Neuronal stem cell (in vitro differentiated cells): ENCODE measurements at regions not wholly inside any gene's neighbourhood (a gene's known extent, or its start where the extent isn't known, plus 50 kb on each side); places are given as distances from the start of the nearest gene placed in this dataset.

Experiments
- DNase-seq: peaks from one replicate; pipeline ENCODE4 v3.0.0-alpha.2; 2013; ENCODE audit warnings: low spot score
- H2AFZ ChIP-seq: one replicate; pipeline ENCODE4 v1.6.1; 2013; ENCODE audit warnings: mild to moderate bottlenecking, low read length, inconsistent platforms
- H2AK5ac ChIP-seq: 2 replicates; pipeline ENCODE4 v1.6.1; 2013; ENCODE audit warnings: low read depth, mild to moderate bottlenecking, inconsistent platforms, low read length, moderate library complexity, mixed read lengths
- H2BK120ac ChIP-seq: 2 replicates; pipeline ENCODE4 v1.6.1; 2013; ENCODE audit warnings: low read depth, mild to moderate bottlenecking, inconsistent platforms, low read length, moderate library complexity, mixed read lengths
- H2BK12ac ChIP-seq: one replicate; pipeline ENCODE4 v1.6.1; 2013; ENCODE audit warnings: low read length, inconsistent platforms
- H2BK15ac ChIP-seq: 2 replicates; pipeline ENCODE4 v1.6.1; 2013; ENCODE audit warnings: mild to moderate bottlenecking, low read length, inconsistent platforms, mixed read lengths
- H2BK5ac ChIP-seq: one replicate; pipeline ENCODE4 v1.6.1; 2013; ENCODE audit warnings: inconsistent platforms, mild to moderate bottlenecking, low read length, moderate library complexity
- H3K14ac ChIP-seq: one replicate; pipeline ENCODE4 v1.6.1; 2013; ENCODE audit warnings: low read length, inconsistent platforms
- H3K18ac ChIP-seq: 2 replicates; pipeline ENCODE4 v1.6.1; 2013; ENCODE audit warnings: low read length, inconsistent platforms
- H3K23ac ChIP-seq: 2 replicates; pipeline ENCODE4 v1.6.1; 2013; ENCODE audit warnings: low read depth, mild to moderate bottlenecking, mixed read lengths, low read length, inconsistent platforms; ENCODE audit not compliant: poor library complexity
- H3K27ac ChIP-seq: replicated peaks from 3 replicates; pipeline ENCODE4 v1.5.1; 2013; ENCODE audit warnings: low read length, inconsistent platforms
- H3K27me3 ChIP-seq, 3 experiments: 2 replicates each; pipeline ENCODE4 v1.6.1; 2013; ENCODE audit warnings: low read length in 3 of 3, mild to moderate bottlenecking in 2 of 3, inconsistent platforms in 1 of 3, low read depth in 1 of 3, mixed read lengths in 1 of 3, moderate library complexity in 1 of 3; ENCODE audit not compliant: control insufficient read depth in 3 of 3, insufficient read depth in 3 of 3
- H3K36me3 ChIP-seq, 2 donors: replicated peaks in 1 of 2; 2 replicates each; pipeline ENCODE4 v1.6.1; 2013; ENCODE audit warnings: low read length in 2 of 2; ENCODE audit not compliant: control insufficient read depth in 2 of 2, insufficient read depth in 2 of 2
- H3K4ac ChIP-seq: 2 replicates; pipeline ENCODE4 v1.6.1; 2013; ENCODE audit warnings: inconsistent platforms, mild to moderate bottlenecking, low read length, moderate library complexity
- H3K4me1 ChIP-seq, 2 donors: 1 replicate in 1 of 2; 2 replicates in 1 of 2; pipeline ENCODE4 v1.6.1; 2013; ENCODE audit warnings: low read length in 2 of 2, low read depth in 1 of 2; ENCODE audit not compliant: control insufficient read depth in 2 of 2, insufficient read depth in 1 of 2
- H3K4me2 ChIP-seq: one replicate; pipeline ENCODE4 v1.6.1; 2013; ENCODE audit warnings: mild to moderate bottlenecking, low read length, inconsistent platforms; ENCODE audit not compliant: insufficient read depth, poor library complexity, severe bottlenecking
- H3K4me3 ChIP-seq, 2 donors: 2 replicates each; pipeline ENCODE4 v1.5.1; 2013; ENCODE audit warnings: low read length in 2 of 2, mild to moderate bottlenecking in 2 of 2, inconsistent platforms in 1 of 2, moderate library complexity in 1 of 2
- H3K79me1 ChIP-seq: one replicate; pipeline ENCODE4 v1.6.1; 2013; ENCODE audit warnings: low read depth, mild to moderate bottlenecking, inconsistent platforms, low read length, moderate library complexity
- H3K9ac ChIP-seq: one replicate; pipeline ENCODE4 v1.6.1; 2013; ENCODE audit warnings: mild to moderate bottlenecking, low read depth, low read length, inconsistent platforms; ENCODE audit not compliant: poor library complexity
- H3K9me3 ChIP-seq, 2 donors: replicated peaks in 1 of 2; 2 replicates each; pipeline versions ENCODE3 to v1.6.1; 2013; ENCODE audit warnings: low read length in 2 of 2, mild to moderate bottlenecking in 2 of 2, inconsistent platforms in 1 of 2, low read depth in 1 of 2, mixed read lengths in 1 of 2, moderate library complexity in 1 of 2; ENCODE audit not compliant: control insufficient read depth in 2 of 2, insufficient read depth in 1 of 2
- H4K8ac ChIP-seq: one replicate; pipeline ENCODE4 v1.6.1; 2013; ENCODE audit warnings: low read depth, mild to moderate bottlenecking, inconsistent platforms, low read length, moderate library complexity
- H4K91ac ChIP-seq: one replicate; pipeline ENCODE4 v1.6.1; 2013; ENCODE audit warnings: low read length, low read depth, mild to moderate bottlenecking, inconsistent platforms; ENCODE audit not compliant: poor library complexity
- WGBS, 2 donors: extraction: QIAGEN DNeasy Blood & Tissue Kit; methylation state at CpG; one replicate each; pipeline ENCODE4 v1.1.7; 2013; ENCODE audit warnings: missing lambda C conversion rate in 2 of 2, mixed read lengths in 1 of 2; ENCODE audit not compliant: insufficient read length in 2 of 2, insufficient replicate concordance in 1 of 2; ENCODE audit errors: extremely low coverage in 2 of 2; 5-methylcytosine and 5-hydroxymethylcytosine counted together

DNA sequence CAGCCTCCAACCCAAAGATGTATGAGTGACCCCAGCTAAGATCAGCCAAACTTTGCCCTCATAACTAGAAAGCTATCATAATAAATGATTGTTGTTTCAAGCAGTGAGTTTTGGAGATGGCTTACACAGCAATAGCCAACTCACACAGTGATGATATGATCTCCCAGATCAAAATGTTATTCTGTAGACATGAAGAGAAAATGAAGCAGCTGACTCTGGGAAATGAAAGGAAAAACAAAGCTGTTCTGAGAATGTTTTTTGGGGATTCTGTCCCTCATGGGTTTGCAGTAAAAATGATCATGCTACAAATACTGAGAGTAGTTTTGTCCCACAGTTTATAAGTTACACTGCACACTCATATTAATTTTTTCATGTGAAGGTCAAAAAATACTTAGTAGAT lies 617.8 kb downstream of the MRPL39 start:
- Histone ChIP-seq H3K4me1 (no peaks in the 10 kb centered on the region), H2BK5ac (no peak overlapping the region), H3K9me3 (no peaks in the 10 kb centered on the region), H3K36me3 (no peaks in the 10 kb centered on the region), H3K4me2 (no peak overlapping the region), H3K14ac (no peak overlapping the region), H2BK120ac (no peak overlapping the region), H2AFZ (no peak overlapping the region), H2AK5ac (no peak overlapping the region), H2BK15ac (no peak overlapping the region), H3K4ac (no peak overlapping the region), H3K79me1 (no peaks in the 10 kb centered on the region), H4K8ac (no peak overlapping the region), H3K9ac (no peak overlapping the region), H3K27me3 (no peaks in the 10 kb centered on the region), H4K91ac (no peak overlapping the region), H3K23ac (no peak overlapping the region), H3K18ac (no peak overlapping the region), H3K4me3 (no peak overlapping the region), H3K27ac (no peak overlapping the region), H2BK12ac (no peak overlapping the region)
- no peak for DNase-seq

DNA sequence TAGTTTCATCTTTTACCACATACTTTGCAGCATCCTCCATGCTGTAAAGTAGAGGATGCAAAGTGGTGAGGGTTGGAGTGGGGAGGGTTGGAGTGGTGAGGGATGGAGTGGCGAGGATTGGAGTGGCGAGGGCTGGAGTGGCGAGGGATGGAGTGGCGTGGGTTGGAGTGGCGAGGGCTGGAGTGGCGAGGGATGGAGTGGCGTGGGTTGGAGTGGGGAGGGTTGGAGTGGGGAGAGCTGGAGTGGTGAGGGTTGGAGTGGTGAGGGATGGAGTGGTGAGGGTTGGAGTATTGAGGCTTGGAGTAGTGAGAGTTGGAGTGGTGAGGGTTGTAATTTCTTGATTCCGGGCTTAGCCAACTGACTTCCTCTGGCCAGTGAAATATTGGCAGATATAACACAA lies 618.3 kb downstream of the MRPL39 start:
- DNase-seq: no peak
- Histone ChIP-seq H2BK120ac (no peak overlapping the region), H2BK15ac (no peak overlapping the region), H4K8ac (no peak overlapping the region), H3K79me1 (no peaks in the 10 kb centered on the region), H3K36me3 (no peaks in the 10 kb centered on the region), H2BK12ac (no peak overlapping the region), H3K27ac (no peak overlapping the region), H3K23ac (no peak overlapping the region), H3K27me3 (no peaks in the 10 kb centered on the region), H3K4me2 (no peak overlapping the region), H4K91ac (no peak overlapping the region), H3K14ac (no peak overlapping the region), H3K4me1 (no peaks in the 10 kb centered on the region), H3K4ac (no peak overlapping the region), H2BK5ac (no peak overlapping the region), H2AK5ac (no peak overlapping the region), H3K9ac (no peak overlapping the region), H3K4me3 (no peak overlapping the region), H3K18ac (no peak overlapping the region), H2AFZ (no peak overlapping the region), H3K9me3 (no peaks in the 10 kb centered on the region)
- WGBS, 2 donors: no CpG with 5 or more reads among the region's 8 CpGs

DNA sequence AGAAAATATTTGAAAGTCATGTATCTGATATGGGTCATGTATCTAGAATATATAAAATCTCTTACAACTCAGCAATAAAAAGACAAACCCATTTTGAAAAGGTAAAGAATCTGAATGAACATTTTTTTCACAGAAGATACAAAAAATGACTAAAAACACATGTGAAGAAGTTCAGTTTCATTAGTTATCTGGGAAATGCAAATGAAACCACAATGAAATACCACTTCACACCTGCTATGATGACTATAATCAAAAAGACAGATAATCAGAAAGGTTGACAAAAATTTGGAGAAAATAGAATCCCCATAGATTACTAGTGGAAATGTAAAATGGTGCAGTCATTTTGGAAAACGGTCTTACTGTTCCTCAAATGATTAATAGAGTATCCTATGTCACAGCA lies 631.0 kb downstream of the MRPL39 start:
- Histone ChIP-seq H2BK5ac (no peak overlapping the region), H3K4ac (no peak overlapping the region), H3K4me2 (no peak overlapping the region), H3K4me3 (no peak overlapping the region), H3K4me1 (no peaks in the 10 kb centered on the region), H2BK120ac (no peak overlapping the region), H3K27me3 (no peaks in the 10 kb centered on the region), H3K79me1 (no peaks in the 10 kb centered on the region), H2BK12ac (no peak overlapping the region), H3K9me3 (no peaks in the 10 kb centered on the region), H3K27ac (no peak overlapping the region), H4K91ac (no peak overlapping the region), H4K8ac (no peak overlapping the region), H3K36me3 (no peaks in the 10 kb centered on the region), H3K14ac (no peak overlapping the region), H3K23ac (no peak overlapping the region), H2BK15ac (no peak overlapping the region), H3K18ac (no peak overlapping the region), H2AK5ac (no peak overlapping the region), H3K9ac (no peak overlapping the region), H2AFZ (no peak overlapping the region)
- DNase-seq: no peak
- WGBS, 2 donors: no CpG with 5 or more reads among the region's 1 CpG

DNA sequence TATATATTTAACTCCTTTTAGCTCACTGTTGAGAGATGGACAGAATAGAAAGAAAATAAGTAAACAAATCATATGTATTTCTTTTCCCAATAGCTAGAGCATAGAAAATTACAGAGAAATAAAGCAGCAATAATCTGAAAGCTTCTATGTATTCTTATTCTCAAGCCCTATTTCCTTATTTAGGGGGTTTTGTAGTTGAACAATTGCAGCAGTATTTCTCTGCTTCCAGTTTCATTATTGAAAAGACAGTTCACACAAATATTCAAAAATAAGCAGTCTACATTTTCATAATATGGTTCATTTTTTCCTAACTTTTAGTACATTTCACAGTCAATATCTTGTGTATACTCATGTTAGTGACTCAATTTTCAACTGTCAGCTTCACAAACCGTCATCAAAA lies 638.2 kb downstream of the MRPL39 start:
- H2BK15ac ChIP-seq: no peak overlapping the region
- no peak overlapping the region for H3K14ac ChIP-seq

More for the DNA sequence above, 638.2 kb downstream of the MRPL39 start:
- Histone ChIP-seq H3K79me1 (no peaks in the 10 kb centered on the region), H3K23ac (no peak overlapping the region), H3K9me3 (no peaks in the 10 kb centered on the region), H2BK120ac (no peak overlapping the region), H2BK12ac (no peak overlapping the region), H4K91ac (no peak overlapping the region), H2AK5ac (no peak overlapping the region), H4K8ac (no peak overlapping the region), H3K27ac (no peak overlapping the region), H3K36me3 (no peaks in the 10 kb centered on the region), H2AFZ (no peak overlapping the region), H3K4me3 (no peak overlapping the region), H3K27me3 (no peaks in the 10 kb centered on the region), H3K4ac (no peak overlapping the region), H3K9ac (no peak overlapping the region), H2BK5ac (no peak overlapping the region), H3K18ac (no peak overlapping the region), H3K4me1 (peaks cover 0 to 2% of the 10 kb centered on the region in 2 donors), H3K4me2 (no peak overlapping the region)
- no CpG with 5 or more reads among the region's 1 CpG for WGBS, 2 donors
- DNase-seq: no peak
